ENCODE measurements at regions not wholly inside any gene's neighbourhood (a gene's known extent, or its start where the extent isn't known, plus 50 kb on each side); places are given as distances from the start of the nearest gene placed in this dataset.

GRCh38 chr3:11703146-11703545 is 59.4 kb upstream of the VGLL4 start:
- no peak for DNase-seq
- H3K36me3 Mint-ChIP-seq = peaks cover 6% of the 10 kb centered on the region
- ATAC-seq = no peak
- H3K4me1 Mint-ChIP-seq = no peaks in the 10 kb centered on the region
- H3K27me3 Mint-ChIP-seq = no peaks in the 10 kb centered on the region
- H3K4me3 Mint-ChIP-seq = no peak overlapping the region
- H3K27ac Mint-ChIP-seq = no peak overlapping the region
- no peaks in the 10 kb centered on the region for H3K9me3 Mint-ChIP-seq (ENCODE audit: low read depth)
- CTCF ChIA-PET = no interaction called here

- peaks cover 5% of the 10 kb centered on the region for H3K36me3 Mint-ChIP-seq
- no peak overlapping the region for H3K27ac Mint-ChIP-seq
- no peaks in the 10 kb centered on the region for H3K9me3 Mint-ChIP-seq (ENCODE audit: low read depth)
- H3K27me3 Mint-ChIP-seq = no peaks in the 10 kb centered on the region
- H3K4me3 Mint-ChIP-seq = no peak overlapping the region
- ATAC-seq (no peak), DNase-seq (no peak)
- no peaks in the 10 kb centered on the region for H3K4me1 Mint-ChIP-seq
- CTCF ChIA-PET = no interaction called here
These were observed 55.3 kb upstream of the VGLL4 start for GRCh38 chr3:11699083-11699427.

- no peak overlapping the region for H3K27ac Mint-ChIP-seq
- DNase-seq (no peak), ATAC-seq (no peak)
- H3K27me3 Mint-ChIP-seq = no peaks in the 10 kb centered on the region
- CTCF ChIA-PET = no interaction called here
- H3K4me1 Mint-ChIP-seq = no peaks in the 10 kb centered on the region
- no peak overlapping the region for H3K4me3 Mint-ChIP-seq
- peaks cover 5% of the 10 kb centered on the region for H3K36me3 Mint-ChIP-seq
- H3K9me3 Mint-ChIP-seq (ENCODE audit: low read depth) = no peaks in the 10 kb centered on the region
These were observed 54.8 kb upstream of the VGLL4 start for GRCh38 chr3:11698326-11699082.

- H3K36me3 Mint-ChIP-seq = peaks cover 5% of the 10 kb centered on the region
- H3K27me3 Mint-ChIP-seq = no peaks in the 10 kb centered on the region
- no peaks in the 10 kb centered on the region for H3K4me1 Mint-ChIP-seq
- H3K27ac Mint-ChIP-seq = no peak overlapping the region
- CTCF ChIA-PET = no interaction called here
- DNase-seq = no peak
- H3K4me3 Mint-ChIP-seq = no peak overlapping the region
- no peak for ATAC-seq
- no peaks in the 10 kb centered on the region for H3K9me3 Mint-ChIP-seq (ENCODE audit: low read depth)
These were observed 54.0 kb upstream of the VGLL4 start for GRCh38 chr3:11697701-11698100.

GRCh38 chr3:11696054-11696453 is 52.3 kb upstream of the VGLL4 start:
- Mint-ChIP-seq H3K4me3 (no peak overlapping the region), H3K9me3 (ENCODE audit: low read depth) (no peaks in the 10 kb centered on the region), H3K27ac (no peak overlapping the region), H3K27me3 (no peaks in the 10 kb centered on the region), H3K4me1 (no peaks in the 10 kb centered on the region), H3K36me3 (peaks cover 2% of the 10 kb centered on the region)
- CTCF ChIA-PET = no interaction called here
- DNase-seq (no peak), ATAC-seq (no peak)

All from activated CD8-positive, alpha-beta memory T cell treated with anti-CD3 and anti-CD28 coated beads, Interleukin-2, amount 10 ng/mL, durations not matched to agents 7 days and 5 days (primary cell).